ENCODE measurements at regions not wholly inside any gene's neighbourhood (a gene's known extent, or its start where the extent isn't known, plus 50 kb on each side); places are given as distances from the start of the nearest gene placed in this dataset.

- intact Hi-C loops (cut with DNase I) = no loop called here
- Histone ChIP-seq H3K4me1 (no peaks in the 10 kb centered on the region), H3K9me3 (no peaks in the 10 kb centered on the region), H3K4me3 (no peak overlapping the region), H3K27me3 (no peaks in the 10 kb centered on the region), H3K36me3 (no peaks in the 10 kb centered on the region), H3K27ac (no peak overlapping the region)
- no peak for TF ChIP-seq CTCF (IDR thresholded peaks at IDR 0.05)
- ATAC-seq (no peak), DNase-seq (no peak)
Measured at GRCh38 chr16:51666074-51666473, 515.0 kb upstream of the SALL1 start.

- H3K27me3 ChIP-seq = no peaks in the 10 kb centered on the region
- DNase-seq = no peak
- H3K4me1 ChIP-seq = no peaks in the 10 kb centered on the region
- no peak for TF ChIP-seq CTCF (IDR thresholded peaks at IDR 0.05)
- H3K36me3 ChIP-seq = no peaks in the 10 kb centered on the region
- no peak overlapping the region for H3K4me3 ChIP-seq
- ATAC-seq = no peak
- no peaks in the 10 kb centered on the region for H3K9me3 ChIP-seq
- H3K27ac ChIP-seq = no peak overlapping the region
- intact Hi-C loops (cut with DNase I) = no loop called here
Measured at GRCh38 chr16:51665436-51665998, 514.4 kb upstream of the SALL1 start.

DNA sequence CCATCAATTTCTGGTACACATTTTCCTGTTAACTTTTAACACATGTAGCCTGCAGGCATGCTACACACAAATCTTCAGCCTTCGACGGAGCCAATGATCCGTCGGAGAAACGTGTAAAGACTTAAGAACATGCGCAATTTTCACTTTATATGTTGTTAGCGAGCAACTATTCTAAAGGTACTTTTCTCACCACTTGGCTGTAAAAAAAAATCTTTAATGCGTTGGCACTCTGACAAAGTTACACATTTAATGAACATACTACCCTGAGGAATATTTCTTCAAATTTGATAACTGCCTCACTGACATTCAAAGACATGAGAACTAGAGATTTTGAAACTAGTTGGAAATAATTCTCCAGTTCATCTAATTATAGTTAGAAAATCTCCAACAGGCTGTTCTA lies 507.5 kb upstream of the SALL1 start:
- no peak for DNase-seq
- no peak overlapping the region for H3K4me3 ChIP-seq
- no peaks in the 10 kb centered on the region for H3K27me3 ChIP-seq
- H3K4me1 ChIP-seq = no peaks in the 10 kb centered on the region
- H3K27ac ChIP-seq = no peak overlapping the region
- H3K36me3 ChIP-seq = no peaks in the 10 kb centered on the region
- intact Hi-C loops (cut with DNase I) = no loop called here
- TF ChIP-seq CTCF (IDR thresholded peaks at IDR 0.05) = no peak
- no peak for ATAC-seq
- H3K9me3 ChIP-seq = peaks cover 0 to 8% of the 10 kb centered on the region in 2 donors

GRCh38 chr16:51657848-51658247 lies 506.8 kb upstream of the SALL1 start:
- Histone ChIP-seq H3K27ac (no peak overlapping the region), H3K4me1 (no peaks in the 10 kb centered on the region), H3K27me3 (no peaks in the 10 kb centered on the region), H3K4me3 (no peak overlapping the region), H3K9me3 (peaks cover 0 to 11% of the 10 kb centered on the region in 2 donors), H3K36me3 (no peaks in the 10 kb centered on the region)
- TF ChIP-seq CTCF (IDR thresholded peaks at IDR 0.05) = no peak
- intact Hi-C loops (cut with DNase I) = no loop called here
- ATAC-seq (no peak), DNase-seq (no peak)

- Histone ChIP-seq H3K27ac (no peak overlapping the region), H3K4me3 (no peak overlapping the region), H3K4me1 (no peaks in the 10 kb centered on the region), H3K36me3 (no peaks in the 10 kb centered on the region), H3K27me3 (no peaks in the 10 kb centered on the region), H3K9me3 (peaks cover 0 to 15% of the 10 kb centered on the region in 2 donors)
- ATAC-seq = no peak
- DNase-seq = no peak
- intact Hi-C loops (cut with DNase I) = no loop called here
- TF ChIP-seq CTCF (IDR thresholded peaks at IDR 0.05) = no peak
Measured at GRCh38 chr16:51655249-51655648, 504.2 kb upstream of the SALL1 start.
